ENCODE measurements at regions not wholly inside any gene's neighbourhood (a gene's known extent, or its start where the extent isn't known, plus 50 kb on each side); places are given as distances from the start of the nearest gene placed in this dataset.

GRCh38 chr5:92906798-92907376 is 674.1 kb downstream of the NR2F1-AS1 start:
- TF ChIP-seq CTCF (conservative IDR thresholded peaks at IDR 0.05): no peak
- H3K27ac ChIP-seq: no peak overlapping the region

- no peak for TF ChIP-seq CTCF (conservative IDR thresholded peaks at IDR 0.05)
Measured at GRCh38 chr5:92904021-92904420, 677.0 kb downstream of the NR2F1-AS1 start.

GRCh38 chr5:92899611-92900010 is 681.4 kb downstream of the NR2F1-AS1 start:
- H3K27ac ChIP-seq: no peak overlapping the region
- no peak for TF ChIP-seq CTCF (conservative IDR thresholded peaks at IDR 0.05)

More at GRCh38 chr5:92904021-92904420, 677.0 kb downstream of the NR2F1-AS1 start:
- no peak overlapping the region for H3K27ac ChIP-seq

- no peak for TF ChIP-seq CTCF (conservative IDR thresholded peaks at IDR 0.05)
- no peak overlapping the region for H3K27ac ChIP-seq
Measured at GRCh38 chr5:92896722-92897121, 684.3 kb downstream of the NR2F1-AS1 start.

- no peak for TF ChIP-seq CTCF (conservative IDR thresholded peaks at IDR 0.05)
- no peak overlapping the region for H3K27ac ChIP-seq
Measured at GRCh38 chr5:92890841-92891244, 690.2 kb downstream of the NR2F1-AS1 start.

GRCh38 chr5:92889140-92889539 is 691.9 kb downstream of the NR2F1-AS1 start:
- TF ChIP-seq CTCF (conservative IDR thresholded peaks at IDR 0.05): no peak
- no peak overlapping the region for H3K27ac ChIP-seq

- no peak for TF ChIP-seq CTCF (conservative IDR thresholded peaks at IDR 0.05)
- no peak overlapping the region for H3K27ac ChIP-seq
Measured at GRCh38 chr5:92887254-92887653, 693.8 kb downstream of the NR2F1-AS1 start.
